Astrocyte (in vitro differentiated cells and primary cell): ENCODE measurements at regions not wholly inside any gene's neighbourhood (a gene's known extent, or its start where the extent isn't known, plus 50 kb on each side); places are given as distances from the start of the nearest gene placed in this dataset.

Source experiments
- DNase-seq: peaks from one replicate; pipeline ENCODE4 v3.0.0-alpha.2; 2010; ENCODE audit warnings: low read depth
- FAIRE-seq: peaks from 2 replicates; lab custom pipeline; 2011; peaks lifted over from hg19 to GRCh38; lab: Jason Lieb, UNC
- H2AFZ ChIP-seq: 2 replicates; pipeline ENCODE4 v1.6.0; 2012; ENCODE audit warnings: low read depth, low read length, inconsistent platforms
- H3K27ac ChIP-seq: 2 replicates; pipeline ENCODE4 v1.5.1; 2011; ENCODE audit warnings: low read depth, low read length, inconsistent platforms
- H3K27me3 ChIP-seq: 2 replicates; pipeline ENCODE4 v1.6.0; 2011; ENCODE audit warnings: low read length, inconsistent platforms; ENCODE audit not compliant: insufficient read depth
- H3K36me3 ChIP-seq: 2 replicates; pipeline ENCODE4 v1.5.1; 2011; ENCODE audit warnings: low read length, inconsistent platforms; ENCODE audit not compliant: insufficient read depth
- H3K4me1 ChIP-seq: 2 replicates; pipeline ENCODE4 v1.5.1; 2011; ENCODE audit warnings: low read length, inconsistent platforms; ENCODE audit not compliant: insufficient read depth
- H3K4me2 ChIP-seq: 2 replicates; pipeline ENCODE4 v1.6.0; 2012; ENCODE audit warnings: low read length, inconsistent platforms
- H3K4me3 ChIP-seq: 2 replicates; pipeline ENCODE4 v1.5.1; 2011; ENCODE audit warnings: low read depth, mild to moderate bottlenecking, low read length, inconsistent platforms; ENCODE audit not compliant: insufficient read depth
- H3K79me2 ChIP-seq: 2 replicates; pipeline ENCODE4 v1.6.0; 2012; ENCODE audit warnings: mild to moderate bottlenecking, low read length, inconsistent platforms; ENCODE audit not compliant: insufficient read depth
- H3K9ac ChIP-seq: 2 replicates; pipeline ENCODE4 v1.6.0; 2012; ENCODE audit warnings: mild to moderate bottlenecking, low read length, inconsistent platforms
- H3K9me3 ChIP-seq: 2 replicates; pipeline ENCODE4 v1.5.1; 2012; ENCODE audit warnings: low read depth, mild to moderate bottlenecking, low read length, inconsistent platforms; ENCODE audit not compliant: insufficient read depth
- H4K20me1 ChIP-seq: 2 replicates; pipeline ENCODE4 v1.6.0; 2012; ENCODE audit warnings: low read length, inconsistent platforms; ENCODE audit not compliant: insufficient read depth
- H3K27ac Mint-ChIP-seq: one replicate; pipeline ENCODE4 v1.8.0; 2021; ENCODE audit warnings: mild to moderate bottlenecking, mixed read lengths; ENCODE audit not compliant: unreplicated experiment
- H3K27me3 Mint-ChIP-seq: one replicate; pipeline ENCODE4 v1.8.0; 2021; ENCODE audit warnings: low read depth, mixed read lengths; ENCODE audit not compliant: unreplicated experiment
- H3K36me3 Mint-ChIP-seq: one replicate; pipeline ENCODE4 v1.8.0; 2021; ENCODE audit warnings: low read depth, mixed read lengths; ENCODE audit not compliant: unreplicated experiment
- H3K4me1 Mint-ChIP-seq: one replicate; pipeline ENCODE4 v1.8.0; 2021; ENCODE audit warnings: low read depth, mixed read lengths; ENCODE audit not compliant: unreplicated experiment
- H3K4me3 Mint-ChIP-seq: one replicate; pipeline ENCODE4 v1.8.0; 2021; ENCODE audit warnings: mild to moderate bottlenecking, moderate library complexity, mixed read lengths; ENCODE audit not compliant: unreplicated experiment
- H3K9me3 Mint-ChIP-seq: one replicate; pipeline ENCODE4 v1.8.0; 2021; ENCODE audit warnings: mild to moderate bottlenecking, mixed read lengths; ENCODE audit not compliant: unreplicated experiment
- CTCF ChIP-seq: IDR thresholded peaks from 2 replicates; pipeline ENCODE4 v1.5.1; 2011; ENCODE audit warnings: low read depth, mild to moderate bottlenecking, inconsistent platforms, low read length, moderate library complexity; ENCODE audit not compliant: insufficient read depth
- EZH2 ChIP-seq: IDR thresholded peaks from 2 replicates; pipeline ENCODE4 v1.6.1; 2012; ENCODE audit warnings: mild to moderate bottlenecking, low read length, inconsistent platforms; ENCODE audit not compliant: insufficient read depth

GRCh38 chr12:131619736-131620506 is 91.0 kb upstream of the SFSWAP start:
- H3K36me3 ChIP-seq: no peaks in the 10 kb centered on the region
- no peak overlapping the region for H3K4me3 ChIP-seq
- TF ChIP-seq CTCF (no peak), EZH2 (no peak)
- Mint-ChIP-seq H3K4me3 (no peak overlapping the region), H3K36me3 (no peaks in the 10 kb centered on the region), H3K27ac (peak overlapping the region; percentile 66), H3K9me3 (no peaks in the 10 kb centered on the region), H3K4me1 (peaks cover 9% of the 10 kb centered on the region), H3K27me3 (peaks cover 20% of the 10 kb centered on the region)
- H2AFZ ChIP-seq: no peak overlapping the region
- H3K9me3 ChIP-seq: no peaks in the 10 kb centered on the region
- no peaks in the 10 kb centered on the region for H3K4me1 ChIP-seq
- H3K4me2 ChIP-seq: no peak overlapping the region
- no peaks in the 10 kb centered on the region for H3K27me3 ChIP-seq
- H4K20me1 ChIP-seq: no peaks in the 10 kb centered on the region
- FAIRE-seq (no peak), DNase-seq (no peak)
- no peaks in the 10 kb centered on the region for H3K79me2 ChIP-seq
- H3K27ac ChIP-seq: no peak overlapping the region
- no peak overlapping the region for H3K9ac ChIP-seq

DNA sequence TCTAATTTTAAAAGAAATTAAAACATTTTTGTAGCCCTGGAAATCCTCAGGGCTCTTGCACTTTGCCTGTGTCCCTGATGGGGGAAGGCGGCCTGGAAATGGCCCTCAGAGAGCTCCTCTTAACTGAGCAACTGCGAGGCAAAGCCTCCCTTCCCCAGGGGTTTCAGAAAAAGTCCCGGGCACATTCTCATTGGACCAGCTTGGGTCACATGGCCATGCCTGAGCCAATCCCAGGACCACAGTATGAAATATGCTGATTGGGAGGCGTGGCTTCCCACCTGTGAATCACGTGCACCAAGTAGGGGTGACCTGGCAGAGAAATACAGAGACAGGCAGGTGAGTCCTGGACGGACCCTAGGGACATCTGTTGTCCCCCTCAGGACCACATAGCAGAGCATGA is 90.4 kb upstream of the SFSWAP start:
- FAIRE-seq (no peak), DNase-seq (no peak)
- Mint-ChIP-seq H3K27ac (no peak overlapping the region), H3K27me3 (peaks cover 22% of the 10 kb centered on the region), H3K9me3 (no peaks in the 10 kb centered on the region), H3K36me3 (no peaks in the 10 kb centered on the region), H3K4me1 (peaks cover 4% of the 10 kb centered on the region), H3K4me3 (no peak overlapping the region)
- no peaks in the 10 kb centered on the region for H3K4me1 ChIP-seq
- H3K27me3 ChIP-seq: no peaks in the 10 kb centered on the region
- no peaks in the 10 kb centered on the region for H3K9me3 ChIP-seq
- H3K36me3 ChIP-seq: no peaks in the 10 kb centered on the region
- H3K9ac ChIP-seq: no peak overlapping the region
- H3K79me2 ChIP-seq: no peaks in the 10 kb centered on the region
- TF ChIP-seq EZH2 (no peak), CTCF (no peak)
- no peak overlapping the region for H2AFZ ChIP-seq
- no peak overlapping the region for H3K27ac ChIP-seq
- no peak overlapping the region for H3K4me3 ChIP-seq
- no peak overlapping the region for H3K4me2 ChIP-seq
- H4K20me1 ChIP-seq: no peaks in the 10 kb centered on the region

DNA sequence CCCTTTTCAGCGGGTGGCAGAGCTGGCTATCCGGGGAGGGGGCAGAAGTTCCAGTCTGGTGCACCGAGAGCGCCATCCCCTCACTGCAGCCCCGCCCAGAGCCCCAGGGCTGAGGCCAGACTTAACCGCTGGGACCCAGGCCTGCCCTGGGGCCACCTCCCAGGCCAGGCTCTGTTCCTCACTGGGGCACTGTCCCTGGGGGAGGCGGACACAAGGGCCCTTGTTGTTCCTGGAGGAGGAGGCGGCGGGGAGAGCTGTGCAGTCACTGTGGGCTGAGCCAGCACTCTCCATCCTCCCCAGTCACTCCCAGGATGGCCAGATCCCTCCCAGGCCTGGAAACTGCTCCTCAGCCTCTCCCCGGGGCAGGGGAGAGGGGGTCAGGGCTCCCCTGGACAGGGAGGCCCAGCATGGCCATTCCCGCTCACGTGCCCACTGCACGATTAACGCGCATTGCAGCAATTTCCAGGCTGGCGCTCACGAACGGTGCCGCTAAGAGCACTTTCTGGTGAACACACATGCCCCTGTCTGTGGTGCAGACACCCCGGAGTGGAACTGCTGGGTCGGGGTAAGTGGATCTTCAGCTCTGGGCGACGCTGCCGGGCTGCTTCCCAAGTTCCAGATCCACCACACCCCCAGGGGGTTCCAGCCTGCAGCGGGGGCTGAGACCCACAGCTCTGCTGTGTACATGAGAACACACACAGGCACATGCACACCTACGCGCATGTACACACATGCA is 89.8 kb upstream of the SFSWAP start:
- no peak overlapping the region for H3K4me3 ChIP-seq
- no peak for FAIRE-seq
- no peak overlapping the region for H3K27ac ChIP-seq
- H2AFZ ChIP-seq: no peak overlapping the region
- Mint-ChIP-seq H3K27ac (no peak overlapping the region), H3K36me3 (no peaks in the 10 kb centered on the region), H3K9me3 (no peaks in the 10 kb centered on the region), H3K4me1 (no peaks in the 10 kb centered on the region), H3K4me3 (no peak overlapping the region), H3K27me3 (peaks cover 23% of the 10 kb centered on the region)
- H3K36me3 ChIP-seq: no peaks in the 10 kb centered on the region
- TF ChIP-seq EZH2: no peak
- TF ChIP-seq CTCF: no peak
- no peaks in the 10 kb centered on the region for H3K79me2 ChIP-seq
- no peaks in the 10 kb centered on the region for H3K4me1 ChIP-seq
- H3K4me2 ChIP-seq: no peak overlapping the region
- DNase-seq: no peak
- H3K27me3 ChIP-seq: no peaks in the 10 kb centered on the region
- H3K9me3 ChIP-seq: no peaks in the 10 kb centered on the region
- H4K20me1 ChIP-seq: no peaks in the 10 kb centered on the region
- no peak overlapping the region for H3K9ac ChIP-seq
